ENCODE measurements at regions not wholly inside any gene's neighbourhood (a gene's known extent, or its start where the extent isn't known, plus 50 kb on each side); places are given as distances from the start of the nearest gene placed in this dataset.

DNA sequence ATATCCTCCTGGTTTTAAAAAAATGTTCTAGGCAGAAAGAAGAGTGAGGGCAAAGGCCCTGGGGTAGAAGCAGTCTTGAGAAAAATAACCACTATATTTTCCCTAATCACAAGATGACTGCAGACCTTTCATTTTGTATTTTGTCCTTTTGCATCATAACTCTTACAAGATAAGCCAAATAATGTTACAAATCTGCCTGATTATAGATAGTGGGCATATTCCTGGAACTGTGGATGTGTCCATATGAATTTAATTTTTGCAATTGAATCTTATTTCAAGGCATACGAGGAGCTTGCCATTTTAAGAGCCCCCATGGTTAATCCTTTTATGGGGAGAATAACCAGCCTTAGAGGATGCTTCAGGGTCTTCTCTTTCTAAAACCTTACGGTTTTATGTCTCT is 102.7 kb downstream of the ADRA2A start:
- in situ Hi-C loops (cut with MboI; ENCODE audit: low sequenced_read_pairs) (no loop called here), dilution Hi-C loops (cut with HindIII; ENCODE audit: low sequenced_read_pairs, unreplicated experiment) (no loop called here), intact Hi-C loops (cut with micrococcal nuclease) (no loop called here)
- H3K79me1 ChIP-seq (ENCODE audit: low read depth in 1 of 2, low read length in 2 of 2): no peaks in the 10 kb centered on the region
- H2AK9ac ChIP-seq (replicated peaks; ENCODE audit: low read depth, low read length, poor library complexity): no peak overlapping the region
- no peak overlapping the region for H2AK5ac ChIP-seq (ENCODE audit: low read depth, low read length)
- H3K23ac ChIP-seq (ENCODE audit: low read depth, low read length): no peak overlapping the region
- no peaks in the 10 kb centered on the region for H3K9me1 ChIP-seq (ENCODE audit: insufficient read depth, low read length)
- no peak overlapping the region for H4K8ac ChIP-seq (ENCODE audit: low read depth in 2 of 2, low read length in 2 of 2)
- ATAC-seq (ENCODE audit: low read depth) (no peak), DNase-seq (no peak)
- no peak overlapping the region for H3K4me2 ChIP-seq (ENCODE audit: low read depth, low read length)
- no peaks in the 10 kb centered on the region for H4K20me1 ChIP-seq (ENCODE audit: insufficient read depth, low read length)
- no peak overlapping the region for H3K18ac ChIP-seq (ENCODE audit: low read depth, low read length)
- H4K5ac ChIP-seq (ENCODE audit: low read depth, low read length): no peak overlapping the region
- WGBS, 2 experiments (ENCODE audit: extremely low coverage in 2 of 2, insufficient read length in 1 of 2): no CpG with 5 or more reads among the region's 2 CpGs
- no peak overlapping the region for H3K9ac ChIP-seq (ENCODE audit: low read depth, low read length)
- H3K9me3 ChIP-seq (ENCODE audit: control insufficient read depth, insufficient read depth, low read length): no peaks in the 10 kb centered on the region
- H3K4me1 ChIP-seq (ENCODE audit: control insufficient read depth, insufficient read depth, low read length): no peaks in the 10 kb centered on the region
- H3K36me3 ChIP-seq (ENCODE audit: control insufficient read depth, insufficient read depth, low read length): no peaks in the 10 kb centered on the region
- H3K27ac ChIP-seq (ENCODE audit: insufficient read depth, low read length): no peak overlapping the region
- no peak overlapping the region for H2BK120ac ChIP-seq (ENCODE audit: low read depth, low read length)
- no peak overlapping the region for H2AFZ ChIP-seq (replicated peaks; ENCODE audit: low read length, poor library complexity)
- H4K91ac ChIP-seq (ENCODE audit: insufficient read depth, low read depth, low read length): no peak overlapping the region
- H2BK20ac ChIP-seq (ENCODE audit: low read depth, low read length): no peak overlapping the region
- H3K4ac ChIP-seq (ENCODE audit: low read depth, low read length): no peak overlapping the region
- no peaks in the 10 kb centered on the region for H3K27me3 ChIP-seq (ENCODE audit: control insufficient read depth, insufficient read depth, low read length)
- H2BK15ac ChIP-seq (ENCODE audit: low read depth, low read length): no peak overlapping the region
- ChIA-PET CTCF (no interaction called here), POLR2A (ENCODE audit: unreplicated experiment) (no interaction called here)
- no TSS peak for BruUV-seq (replicated peaks)
- TF ChIP-seq FOS (IDR thresholded peaks at IDR 0.05; ENCODE audit: low read depth, low read length) (no peak), NFE2L2 (IDR thresholded peaks at IDR 0.05; ENCODE audit: low read depth, low read length) (no peak), MAFK (IDR thresholded peaks at IDR 0.05; ENCODE audit: low read depth, low read length) (no peak), RCOR1 (IDR thresholded peaks at IDR 0.05; ENCODE audit: insufficient replicate concordance, low read length) (no peak)
- TF ChIP-seq, protein P1, sequence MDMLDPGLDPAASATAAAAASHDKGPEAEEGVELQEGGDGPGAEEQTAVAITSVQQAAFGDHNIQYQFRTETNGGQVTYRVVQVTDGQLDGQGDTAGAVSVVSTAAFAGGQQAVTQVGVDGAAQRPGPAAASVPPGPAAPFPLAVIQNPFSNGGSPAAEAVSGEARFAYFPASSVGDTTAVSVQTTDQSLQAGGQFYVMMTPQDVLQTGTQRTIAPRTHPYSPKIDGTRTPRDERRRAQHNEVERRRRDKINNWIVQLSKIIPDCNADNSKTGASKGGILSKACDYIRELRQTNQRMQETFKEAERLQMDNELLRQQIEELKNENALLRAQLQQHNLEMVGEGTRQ (IDR thresholded peaks at IDR 0.05; ENCODE audit: low read depth, low read length): no peak
- TF ChIP-seq, protein P2, sequence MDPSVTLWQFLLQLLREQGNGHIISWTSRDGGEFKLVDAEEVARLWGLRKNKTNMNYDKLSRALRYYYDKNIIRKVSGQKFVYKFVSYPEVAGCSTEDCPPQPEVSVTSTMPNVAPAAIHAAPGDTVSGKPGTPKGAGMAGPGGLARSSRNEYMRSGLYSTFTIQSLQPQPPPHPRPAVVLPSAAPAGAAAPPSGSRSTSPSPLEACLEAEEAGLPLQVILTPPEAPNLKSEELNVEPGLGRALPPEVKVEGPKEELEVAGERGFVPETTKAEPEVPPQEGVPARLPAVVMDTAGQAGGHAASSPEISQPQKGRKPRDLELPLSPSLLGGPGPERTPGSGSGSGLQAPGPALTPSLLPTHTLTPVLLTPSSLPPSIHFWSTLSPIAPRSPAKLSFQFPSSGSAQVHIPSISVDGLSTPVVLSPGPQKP (IDR thresholded peaks at IDR 0.05; ENCODE audit: borderline replicate concordance, low read depth, low read length): no peak
- no peak overlapping the region for H3K56ac ChIP-seq (ENCODE audit: extremely low read depth, insufficient read depth, low read length)
- H3K14ac ChIP-seq (replicated peaks; ENCODE audit: low read depth, low read length): no peak overlapping the region
- H2BK5ac ChIP-seq (ENCODE audit: low read depth, low read length, poor library complexity, severe bottlenecking): no peak overlapping the region
- no peak overlapping the region for H3K4me3 ChIP-seq (ENCODE audit: insufficient read depth, low read depth, low read length)
